ENCODE measurements at regions not wholly inside any gene's neighbourhood (a gene's known extent, or its start where the extent isn't known, plus 50 kb on each side); places are given as distances from the start of the nearest gene placed in this dataset.

DNA sequence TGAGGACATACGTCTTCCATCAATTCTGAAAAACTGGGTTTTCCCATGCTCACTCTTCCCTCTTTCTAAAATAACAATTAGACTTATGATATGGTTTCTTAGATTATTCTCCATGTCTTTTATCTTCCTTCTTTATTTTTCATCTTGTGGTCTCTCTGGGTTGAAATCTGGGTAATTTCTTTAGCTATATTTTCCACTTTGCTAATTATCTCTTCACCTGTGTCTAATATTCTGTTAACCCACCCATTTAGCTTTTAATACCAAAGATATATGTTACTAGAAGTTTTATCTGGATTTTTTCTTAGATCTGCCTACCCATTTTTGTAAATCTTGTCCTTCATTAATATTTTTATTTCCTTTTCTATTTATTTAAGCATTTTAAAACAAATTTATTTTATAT is 121.8 kb downstream of the TENT5A start:
- TF ChIP-seq, protein P1, sequence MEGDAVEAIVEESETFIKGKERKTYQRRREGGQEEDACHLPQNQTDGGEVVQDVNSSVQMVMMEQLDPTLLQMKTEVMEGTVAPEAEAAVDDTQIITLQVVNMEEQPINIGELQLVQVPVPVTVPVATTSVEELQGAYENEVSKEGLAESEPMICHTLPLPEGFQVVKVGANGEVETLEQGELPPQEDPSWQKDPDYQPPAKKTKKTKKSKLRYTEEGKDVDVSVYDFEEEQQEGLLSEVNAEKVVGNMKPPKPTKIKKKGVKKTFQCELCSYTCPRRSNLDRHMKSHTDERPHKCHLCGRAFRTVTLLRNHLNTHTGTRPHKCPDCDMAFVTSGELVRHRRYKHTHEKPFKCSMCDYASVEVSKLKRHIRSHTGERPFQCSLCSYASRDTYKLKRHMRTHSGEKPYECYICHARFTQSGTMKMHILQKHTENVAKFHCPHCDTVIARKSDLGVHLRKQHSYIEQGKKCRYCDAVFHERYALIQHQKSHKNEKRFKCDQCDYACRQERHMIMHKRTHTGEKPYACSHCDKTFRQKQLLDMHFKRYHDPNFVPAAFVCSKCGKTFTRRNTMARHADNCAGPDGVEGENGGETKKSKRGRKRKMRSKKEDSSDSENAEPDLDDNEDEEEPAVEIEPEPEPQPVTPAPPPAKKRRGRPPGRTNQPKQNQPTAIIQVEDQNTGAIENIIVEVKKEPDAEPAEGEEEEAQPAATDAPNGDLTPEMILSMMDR (IDR thresholded peaks at IDR 0.05): no peak
- no peak for TF ChIP-seq POLR2A (IDR thresholded peaks at IDR 0.05)

Data from prostate gland (tissue), 2 donors.